Activated CD4-positive, CD25-positive, alpha-beta regulatory T cell treated with anti-CD3 and anti-CD28 coated beads, Interleukin-2, amount 50 U/mL, for 72 hours (primary cell): ENCODE measurements at regions not wholly inside any gene's neighbourhood (a gene's known extent, or its start where the extent isn't known, plus 50 kb on each side); places are given as distances from the start of the nearest gene placed in this dataset.

ENCODE experiments used
- DNase-seq: peaks from one replicate; pipeline ENCODE4 v3.0.0; 2021

DNA sequence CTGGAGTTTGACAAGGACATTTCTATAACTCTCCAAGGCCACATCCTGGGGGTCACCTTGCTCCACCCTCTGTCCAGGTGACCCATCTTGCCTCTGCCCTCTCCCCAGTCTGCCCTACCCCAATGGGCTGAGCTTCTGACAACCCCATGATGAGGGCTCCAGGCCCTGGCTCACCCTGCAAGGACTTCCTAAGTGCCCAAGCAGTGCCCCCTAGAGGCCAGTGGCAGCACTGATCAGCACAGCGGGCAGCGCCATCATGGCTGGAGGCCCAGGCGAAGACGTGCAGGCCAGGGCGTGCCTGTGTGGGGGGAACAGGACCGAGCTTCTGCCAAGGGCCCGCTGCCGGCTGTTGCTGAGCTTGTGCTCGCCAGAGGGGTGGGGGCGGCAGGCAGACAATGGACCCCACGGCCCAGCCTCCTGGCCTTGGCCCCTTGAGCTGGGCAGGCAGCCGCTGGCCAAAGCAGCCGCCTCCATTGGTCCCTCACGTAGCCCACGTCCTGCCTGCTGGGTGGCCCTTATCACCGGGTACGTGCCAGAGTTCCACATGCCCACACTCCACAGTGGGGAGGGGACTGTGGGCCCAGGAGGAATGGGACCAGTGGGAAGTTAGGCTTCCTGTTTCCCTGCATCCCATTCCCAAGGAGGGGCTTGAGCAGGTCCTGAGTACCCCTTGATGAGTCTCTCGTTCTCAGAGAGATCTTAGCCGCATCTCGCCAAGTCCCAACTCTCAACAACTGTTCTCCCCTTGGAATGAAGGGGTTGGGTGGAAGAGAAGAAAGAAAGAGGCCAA is 64.3 kb downstream of the MRPL14 start:
- DNase-seq, result peak; percentile 48

DNA sequence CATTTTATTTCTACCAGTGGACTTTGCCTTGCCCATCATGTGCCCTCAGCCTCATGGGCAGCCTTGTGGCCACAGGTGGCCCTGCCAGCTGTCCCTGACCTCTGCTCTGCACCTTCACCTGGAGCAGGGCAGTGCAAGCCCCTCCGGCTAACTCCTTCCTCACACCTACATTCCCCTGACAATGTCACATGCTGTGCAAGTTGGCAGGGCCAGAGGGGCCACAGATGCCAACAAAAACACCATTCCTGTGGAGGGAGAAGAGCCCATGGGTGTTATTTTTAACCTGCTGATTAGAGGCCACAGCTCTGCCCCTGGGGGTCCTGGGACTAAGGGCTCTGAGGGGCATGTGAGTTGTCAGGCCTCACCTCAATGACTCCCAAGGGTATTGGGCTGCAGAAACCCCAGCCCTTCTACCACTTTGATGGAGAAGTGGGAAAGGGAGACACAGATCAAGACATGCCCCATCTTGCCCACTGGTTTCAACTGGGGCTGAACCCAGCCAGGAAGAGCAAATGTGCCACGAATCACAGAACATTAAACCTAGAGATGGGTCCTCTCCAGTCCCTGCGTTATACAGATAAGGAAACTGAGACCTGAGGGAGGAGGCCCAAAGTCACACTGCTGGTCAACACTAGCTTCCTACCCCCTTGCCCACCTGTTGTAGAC is 65.0 kb downstream of the MRPL14 start:
- DNase-seq, result no peak

DNA sequence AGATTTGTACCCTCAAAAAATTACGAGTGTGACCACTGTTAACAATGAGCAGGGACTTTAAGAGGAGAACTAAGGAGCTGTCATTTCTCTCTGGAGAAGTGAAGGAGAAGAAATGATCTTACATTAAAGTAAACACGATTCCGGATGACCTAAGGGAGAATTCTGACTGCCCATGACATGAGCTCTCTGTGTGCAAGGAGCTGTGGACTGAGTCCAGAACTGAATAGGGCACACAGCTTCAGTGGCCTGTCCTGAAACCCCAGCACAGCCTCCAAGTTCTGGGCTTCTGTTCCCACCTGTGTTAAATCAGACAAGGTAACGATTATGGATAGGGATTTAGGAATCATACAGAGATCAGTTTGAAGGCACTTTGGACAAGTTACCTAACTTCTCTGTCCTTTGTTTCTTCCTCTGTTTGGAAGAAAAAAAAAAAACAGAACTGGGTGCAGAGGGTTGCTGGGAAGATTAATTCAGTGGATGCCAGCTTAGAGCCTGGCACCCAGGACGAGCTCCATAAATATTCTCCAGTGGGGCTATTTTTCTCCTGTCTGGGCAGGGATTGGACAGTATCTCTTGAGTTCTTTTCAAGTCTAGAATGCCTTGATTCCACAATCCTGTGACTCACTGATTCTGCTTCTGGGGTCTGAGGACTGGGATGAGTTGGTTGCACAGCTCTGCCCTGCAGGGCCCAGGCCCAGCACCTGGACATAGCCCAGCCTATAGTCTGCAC is 65.7 kb downstream of the MRPL14 start:
- DNase-seq, result no peak

DNA sequence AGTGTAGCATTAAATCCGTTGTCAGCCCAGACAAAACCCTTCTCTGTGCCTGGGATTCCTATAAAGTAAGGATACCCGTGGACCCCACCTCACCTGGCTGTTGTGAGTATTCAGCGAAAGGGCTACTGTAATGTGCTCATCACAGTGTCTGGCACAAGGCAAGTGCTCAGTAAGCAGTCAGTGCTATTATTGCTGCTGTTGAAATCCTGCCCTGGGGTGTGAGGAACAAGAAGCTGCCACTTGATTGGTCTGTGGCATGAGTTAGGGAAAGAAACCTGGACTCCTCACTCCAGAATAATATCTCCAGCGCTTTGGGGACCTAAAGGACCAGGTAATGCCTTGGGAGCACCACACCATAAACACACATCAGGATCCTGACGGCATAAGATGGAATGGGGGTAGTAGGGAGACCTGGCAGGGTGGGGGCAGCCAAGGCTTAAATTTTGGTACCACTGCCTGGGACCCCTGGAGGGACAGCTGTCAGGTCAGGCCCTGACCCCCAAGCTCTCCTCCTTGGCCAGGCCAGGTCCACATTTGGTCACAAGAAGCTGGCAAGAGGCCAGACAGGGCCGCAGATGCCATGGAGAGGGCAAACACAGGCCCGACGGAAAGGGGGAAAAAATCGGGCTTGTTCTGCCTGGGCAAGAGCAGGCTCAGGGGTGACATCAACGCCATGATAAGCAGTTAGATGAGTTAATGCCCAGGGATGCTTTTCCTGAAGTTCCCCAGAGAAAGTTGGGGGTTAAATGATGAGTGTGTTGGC is 66.5 kb downstream of the MRPL14 start:
- DNase-seq, result no peak

DNA sequence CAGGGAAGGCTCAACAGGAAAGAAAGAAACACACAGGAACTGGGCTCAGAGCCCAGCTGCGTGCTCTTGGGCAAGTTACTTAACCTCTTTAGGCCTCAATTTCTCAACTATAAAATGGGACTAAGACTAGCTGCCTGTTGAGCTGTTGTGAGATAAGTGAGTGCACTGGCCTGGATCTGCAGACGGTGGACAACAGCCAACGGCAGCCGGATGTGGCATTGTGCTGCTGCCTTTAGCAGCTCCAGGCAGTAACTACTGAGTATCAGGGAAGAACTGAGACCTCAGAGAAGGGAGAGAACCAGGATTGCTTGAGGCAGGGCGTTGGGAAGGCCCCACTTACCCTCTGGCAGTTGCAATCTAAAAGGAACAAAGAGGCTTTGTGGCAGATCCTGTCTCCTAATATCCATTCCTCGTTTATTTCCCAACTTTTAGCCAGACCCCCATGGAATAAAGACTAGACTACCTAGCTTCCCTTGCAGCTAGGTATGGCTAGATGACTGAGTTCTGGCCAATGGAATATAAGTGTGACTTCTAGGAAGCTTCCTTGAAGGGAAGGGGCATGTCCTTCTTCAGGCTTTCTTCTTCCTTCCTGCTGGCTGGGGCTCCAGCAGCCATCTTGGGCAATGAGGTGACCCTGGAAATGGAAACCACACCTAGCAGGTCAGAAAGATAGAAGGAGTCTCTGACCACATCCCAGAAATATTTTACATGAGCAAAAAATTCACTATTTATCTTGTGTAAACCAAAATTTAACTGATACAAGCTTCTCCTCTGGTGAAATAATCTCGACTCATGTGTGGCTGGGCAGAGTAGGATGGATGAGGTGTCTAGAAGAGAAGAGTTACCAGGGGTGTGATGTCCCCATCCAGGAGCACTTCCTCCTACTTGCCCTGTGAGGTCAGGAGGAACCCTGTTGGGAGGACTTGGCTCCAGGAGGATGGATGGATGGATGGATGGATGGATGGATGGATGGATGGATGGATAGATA is 67.6 kb downstream of the MRPL14 start:
- DNase-seq, result no peak

DNA sequence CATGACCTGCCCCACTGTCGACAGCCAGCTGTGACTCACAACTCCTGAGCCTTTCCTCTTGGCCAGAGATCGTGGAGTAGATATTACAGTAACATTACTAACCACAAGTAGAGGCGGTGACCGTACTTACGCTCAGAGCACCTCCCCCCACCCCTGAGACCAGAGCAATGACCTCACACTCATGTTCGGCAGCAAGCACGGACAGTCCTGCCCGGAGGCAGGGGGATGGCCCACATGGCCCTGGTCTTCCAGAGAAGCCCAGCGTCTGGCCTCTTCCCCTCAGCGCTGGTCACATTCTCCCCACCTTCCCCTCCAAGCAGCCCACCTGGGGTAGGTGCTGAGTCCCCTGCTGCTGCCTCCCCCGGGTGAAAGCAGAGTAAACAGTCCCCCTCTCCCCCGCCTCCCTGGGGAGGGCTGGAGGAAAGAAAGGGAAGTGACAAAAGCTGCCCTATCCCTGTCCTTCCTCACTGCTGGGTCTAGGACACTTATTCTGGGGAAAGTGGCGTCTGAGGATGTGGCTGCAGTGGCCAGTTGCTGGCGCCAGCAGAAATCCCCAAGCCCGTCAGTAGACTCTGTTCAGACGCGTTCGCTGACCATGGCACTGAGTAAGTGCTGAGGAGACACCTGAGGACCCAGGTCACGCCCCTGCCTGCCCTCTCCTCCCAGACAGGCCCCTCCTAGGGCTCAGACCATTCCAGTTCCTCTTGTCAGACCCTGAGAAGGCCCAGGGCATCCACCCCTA is 68.5 kb downstream of the MRPL14 start:
- no peak for DNase-seq

DNA sequence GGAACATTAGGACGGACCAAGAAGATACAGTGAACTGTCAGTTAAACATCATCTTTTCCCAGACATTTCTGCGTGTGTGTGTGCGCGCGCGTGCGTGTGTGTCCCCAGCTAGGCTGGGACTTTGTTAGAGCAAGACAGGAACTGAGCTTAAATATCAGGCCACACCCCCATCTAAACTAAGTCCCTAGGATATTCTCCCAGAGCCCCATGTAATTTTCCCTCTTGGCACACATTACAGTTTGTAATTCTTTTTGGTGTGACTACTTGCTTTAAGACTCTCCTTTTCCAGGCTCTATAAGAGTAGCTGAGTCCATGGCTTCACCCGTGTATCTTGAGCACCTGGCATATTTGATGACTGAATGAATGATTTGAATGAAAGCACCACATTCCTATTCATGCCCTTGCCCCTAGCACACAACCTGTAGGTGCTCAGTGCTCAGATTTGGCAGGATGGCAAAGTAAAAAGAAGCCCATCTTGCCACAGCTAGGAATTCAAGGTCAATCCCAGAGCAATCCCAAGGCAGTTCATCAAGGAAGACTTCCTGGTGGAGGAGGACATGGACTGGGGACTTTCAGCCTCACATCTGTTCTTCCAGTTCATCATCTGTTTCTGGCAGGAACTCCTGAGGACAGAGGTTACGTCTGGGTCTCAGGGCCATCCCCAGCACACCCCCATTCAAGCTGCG is 69.2 kb downstream of the MRPL14 start:
- no peak for DNase-seq

DNA sequence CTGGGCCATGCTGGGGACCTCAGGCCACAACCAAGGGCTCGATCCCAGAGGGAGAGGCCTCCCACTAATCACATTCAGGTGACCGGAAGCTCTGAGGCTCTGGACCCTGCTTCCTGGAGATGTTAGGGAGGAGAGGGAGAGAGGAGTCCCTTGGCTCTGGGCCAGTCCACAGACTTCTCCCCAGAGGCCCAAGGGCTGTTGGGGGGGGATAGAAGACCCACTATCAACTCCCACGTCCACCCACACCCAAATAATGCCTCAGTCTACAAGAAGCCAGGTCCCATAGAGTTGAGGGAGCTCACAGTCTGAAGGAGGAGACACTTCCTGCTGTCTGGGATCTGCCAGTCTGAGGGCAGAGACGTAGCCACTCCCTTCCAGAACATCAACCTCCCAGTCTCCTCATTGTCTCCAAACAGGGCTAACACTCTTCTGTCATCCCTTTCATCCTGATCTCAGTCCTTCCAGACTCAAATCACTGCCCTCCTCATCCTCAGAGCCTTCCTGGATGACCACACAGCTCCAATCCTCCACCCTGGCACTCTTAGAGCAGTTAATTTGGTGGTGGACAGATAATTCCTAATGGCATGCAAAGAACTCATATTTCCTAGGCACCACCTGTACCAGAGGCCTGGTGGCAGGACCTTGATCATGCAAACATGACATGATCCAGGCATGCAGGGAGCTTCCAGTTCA is 69.9 kb downstream of the MRPL14 start:
- no peak for DNase-seq

DNA sequence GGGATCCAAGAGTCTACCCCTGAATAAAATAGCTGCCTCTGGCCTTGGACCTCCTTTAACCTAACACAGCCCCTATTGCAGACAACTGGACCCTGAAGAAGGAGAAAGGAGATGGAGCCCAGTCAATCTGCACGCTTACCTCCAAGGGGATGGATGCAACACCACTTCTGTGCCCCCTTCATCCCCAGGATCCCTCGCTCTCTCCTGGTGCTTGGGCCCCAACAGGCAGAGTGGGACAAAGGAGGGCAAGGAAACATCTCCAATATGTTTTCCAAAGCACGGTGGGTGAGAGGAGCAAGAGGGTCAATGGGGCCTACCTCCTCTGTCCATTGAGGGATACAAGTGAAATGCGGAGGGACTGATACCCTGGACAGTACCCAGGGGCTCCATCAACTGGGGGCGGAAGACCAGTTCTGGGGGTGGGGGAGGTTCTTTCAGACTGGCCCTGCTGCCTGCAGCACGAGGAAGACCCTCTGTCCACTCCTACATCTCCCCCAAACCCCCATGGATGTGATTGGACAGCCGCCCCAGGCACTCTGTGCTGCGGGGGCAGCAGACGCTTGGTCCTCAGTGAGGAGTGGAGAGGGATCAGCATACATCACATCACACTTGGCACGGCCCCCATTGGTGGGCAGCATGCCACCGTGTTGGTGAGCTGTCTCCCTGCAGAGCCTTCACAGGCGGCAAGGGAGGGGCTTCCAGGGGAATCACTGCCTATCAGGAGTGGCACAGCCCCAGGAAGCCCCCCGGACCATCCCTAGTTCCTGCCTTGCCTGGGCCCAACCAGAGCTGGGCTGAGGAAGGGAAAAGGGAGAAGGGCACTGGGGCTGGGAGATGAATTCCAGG is 70.6 kb downstream of the MRPL14 start:
- no peak for DNase-seq

DNA sequence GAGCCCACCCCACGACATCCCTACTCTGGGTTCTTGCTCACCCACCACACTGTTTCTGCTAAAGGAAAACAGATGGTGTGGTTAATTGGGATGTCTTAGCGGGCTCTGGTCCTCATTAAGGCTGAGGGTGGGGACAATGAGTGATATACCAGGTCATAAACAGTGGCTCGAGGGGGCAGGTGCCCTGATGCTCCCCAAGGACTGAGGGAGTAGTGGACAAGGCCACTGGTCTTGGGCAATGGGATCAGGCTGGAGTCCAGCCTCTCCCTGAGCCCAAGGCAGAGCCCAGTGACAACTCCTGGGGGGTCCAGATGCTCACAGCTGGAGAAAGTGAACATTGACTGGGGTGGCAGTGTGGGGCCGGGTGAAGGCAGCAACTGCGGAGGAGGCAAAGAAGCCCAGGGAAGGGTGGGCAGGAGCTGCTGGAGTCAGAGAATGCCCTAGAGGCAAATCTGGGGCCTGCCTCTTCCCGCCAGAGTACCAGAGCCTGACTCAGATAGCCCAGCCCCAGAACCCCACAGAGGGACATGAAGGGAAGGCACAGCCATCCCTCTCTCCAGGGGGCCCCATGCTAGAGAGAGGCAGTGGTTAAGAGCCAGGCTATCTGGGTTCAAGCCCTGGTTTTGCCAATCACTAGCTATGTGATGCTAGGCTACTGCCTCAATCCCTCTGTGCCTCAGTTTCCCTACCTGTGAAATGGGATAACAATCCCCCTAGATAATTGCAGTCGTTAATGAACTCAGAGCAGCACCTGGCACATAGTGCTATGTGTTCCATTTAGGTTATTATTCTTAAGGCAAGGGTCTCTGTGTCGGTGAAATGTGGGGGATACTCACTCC is 72.3 kb downstream of the MRPL14 start:
- no peak for DNase-seq

DNA sequence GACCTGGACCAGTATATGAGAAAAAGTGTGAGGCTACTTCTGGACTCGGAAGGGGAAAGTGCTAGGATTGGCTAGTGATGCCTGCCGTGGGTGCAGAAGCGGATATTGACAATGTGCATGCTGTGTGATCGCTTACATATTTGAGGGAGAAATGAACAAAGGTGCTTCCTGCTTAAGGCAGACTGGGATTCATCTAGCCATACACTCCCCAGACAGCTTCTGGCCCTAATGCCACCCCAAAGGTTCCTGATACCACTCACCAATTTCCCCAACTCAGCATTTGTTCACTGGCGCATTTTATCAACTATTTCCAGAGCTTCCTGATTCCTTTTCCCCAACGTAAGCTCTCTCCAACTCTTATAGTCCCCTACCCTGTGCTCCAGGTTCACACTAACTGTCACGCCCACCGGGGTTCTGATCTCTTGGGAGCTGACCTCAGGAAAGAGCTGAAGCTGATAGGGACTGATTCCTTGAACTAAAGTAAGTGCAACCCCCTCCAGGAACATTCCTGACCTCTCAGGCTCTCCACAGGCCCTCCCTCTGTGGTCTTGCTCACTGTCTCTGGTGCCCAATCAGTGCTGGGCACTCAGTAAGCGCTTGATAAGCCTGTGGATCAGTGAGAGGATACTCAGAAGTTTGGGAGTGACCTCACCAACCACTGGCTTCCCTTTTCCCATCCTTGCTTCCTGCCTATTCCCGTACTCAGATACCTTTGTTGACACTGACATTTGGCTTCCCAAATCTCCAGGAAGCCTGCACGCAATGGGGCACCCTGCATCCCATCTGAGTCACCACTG is 73.3 kb downstream of the MRPL14 start:
- DNase-seq, result no peak

DNA sequence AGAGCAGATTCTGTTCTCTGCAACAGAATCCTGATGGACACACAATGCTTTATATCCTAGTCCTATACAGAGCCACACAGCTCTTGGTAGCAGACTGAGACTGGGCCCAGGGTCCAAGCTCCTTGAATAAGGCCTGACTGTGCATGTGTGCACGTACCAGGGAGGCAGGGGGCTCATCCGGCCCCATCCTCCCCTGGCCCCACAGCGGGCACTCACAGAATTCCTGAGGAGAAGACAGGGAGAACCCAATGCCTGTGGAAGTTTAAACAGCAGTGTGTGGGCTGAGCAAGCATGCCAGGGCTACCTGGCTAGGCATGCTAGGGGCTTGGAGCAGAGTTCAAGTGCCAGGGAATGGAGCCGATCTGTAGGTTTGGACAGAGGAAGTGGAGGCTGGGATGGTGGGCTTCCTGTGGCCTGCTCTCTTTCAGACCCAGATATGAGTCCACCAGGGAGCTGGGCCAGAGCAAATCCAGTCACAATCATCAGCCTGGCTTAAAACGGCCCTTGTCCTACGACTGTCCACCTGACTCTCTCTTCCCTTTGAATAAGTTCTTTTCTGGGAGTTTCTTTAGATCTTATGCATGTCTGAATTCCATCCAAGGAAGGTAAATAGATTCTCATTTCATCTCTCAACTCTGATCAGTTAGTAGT is 74.0 kb downstream of the MRPL14 start:
- DNase-seq, result no peak

DNA sequence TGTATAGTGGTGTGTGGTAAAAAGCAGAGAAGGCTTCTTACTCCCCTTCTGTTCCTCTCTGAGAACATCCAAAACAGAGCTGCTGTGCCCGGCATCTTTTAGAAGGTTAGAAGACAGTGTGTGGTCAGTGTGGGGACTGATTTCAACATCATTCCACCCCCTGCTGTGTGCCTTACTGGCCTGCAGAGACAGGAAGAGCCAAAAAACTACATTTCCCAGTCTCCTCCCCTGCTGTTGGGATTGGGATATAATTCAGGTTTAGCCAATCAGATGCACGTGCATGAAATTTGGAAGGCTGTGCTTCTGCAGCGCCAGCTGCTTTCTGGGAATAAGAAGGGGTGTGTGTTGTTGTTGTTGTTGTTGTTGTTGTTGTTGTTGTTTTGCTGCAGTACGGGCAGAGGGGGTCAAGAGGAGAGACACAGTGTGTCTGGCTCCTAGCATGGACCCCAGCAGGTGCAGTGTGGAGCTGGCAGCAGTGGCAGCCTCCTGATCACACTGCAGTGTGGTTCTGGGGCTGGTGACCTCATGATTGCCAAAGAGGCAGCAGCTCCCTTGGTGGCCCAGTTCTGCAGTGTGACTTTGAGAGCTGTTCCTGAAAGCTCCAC is 74.7 kb downstream of the MRPL14 start:
- no peak for DNase-seq

DNA sequence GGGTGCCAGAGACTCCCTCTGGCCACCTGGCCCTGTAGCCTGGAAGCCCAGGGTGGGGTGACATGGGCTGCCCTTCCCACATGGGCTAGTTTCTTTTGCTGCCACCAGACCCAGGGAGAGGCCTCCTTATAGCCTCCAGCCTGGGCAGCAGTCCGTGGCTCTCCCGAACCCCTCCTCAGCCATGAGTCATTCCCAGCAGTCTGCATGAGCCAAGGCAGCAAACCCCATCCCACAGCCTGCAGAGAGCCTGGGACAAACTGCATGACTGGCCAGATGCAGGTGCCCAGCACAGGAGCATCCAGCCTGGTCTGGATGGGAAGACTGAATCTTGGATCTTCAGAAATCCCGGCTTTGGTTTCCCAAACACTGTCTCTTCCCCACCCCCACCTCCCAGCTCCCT is 75.7 kb downstream of the MRPL14 start:
- DNase-seq, result no peak

DNA sequence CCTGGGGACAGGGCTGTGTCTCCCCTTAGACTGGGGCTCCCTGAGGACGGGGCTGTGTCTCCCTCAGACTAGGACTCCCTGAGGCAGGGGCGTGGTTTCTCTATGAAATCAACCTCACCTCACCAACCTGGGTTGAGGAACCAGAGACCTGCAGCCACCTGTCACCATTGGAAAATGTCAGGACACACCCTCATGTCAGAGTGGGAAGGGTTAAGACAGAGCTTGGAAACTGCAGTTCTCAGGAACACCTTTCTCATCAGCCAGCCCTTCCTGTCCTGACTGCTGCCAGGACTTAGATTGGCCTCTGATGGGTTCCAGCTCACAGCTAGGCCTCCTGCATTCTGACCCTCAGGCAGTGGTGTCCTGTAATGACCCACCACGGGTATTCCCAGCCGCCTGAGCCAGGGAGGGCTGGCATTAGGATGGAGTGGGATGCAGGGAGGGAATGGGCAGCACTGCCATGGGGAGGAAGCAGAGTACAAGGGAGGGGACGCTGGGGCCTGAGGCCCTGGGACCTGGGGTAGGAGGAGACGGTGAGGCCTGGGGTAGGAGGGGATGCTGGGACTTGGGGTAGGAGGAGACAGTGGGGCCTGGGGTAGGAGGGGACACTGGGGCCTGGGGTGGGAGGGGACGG is 76.3 kb downstream of the MRPL14 start:
- DNase-seq, result no peak
